ENCODE measurements at regions not wholly inside any gene's neighbourhood (a gene's known extent, or its start where the extent isn't known, plus 50 kb on each side); places are given as distances from the start of the nearest gene placed in this dataset.

GRCh38 chr4:59380841-59381366 is 1819.2 kb upstream of the ADGRL3 start:
- Histone ChIP-seq H3K27me3 (no peaks in the 10 kb centered on the region), H3K4me1 (no peaks in the 10 kb centered on the region), H3K27ac (no peak overlapping the region), H3K4me3 (no peak overlapping the region), H3K36me3 (no peaks in the 10 kb centered on the region), H3K9me3 (no peaks in the 10 kb centered on the region)
- TF ChIP-seq CTCF (IDR thresholded peaks at IDR 0.05), result no peak
- DNase-seq (ENCODE audit: low spot score), result no peak

- TF ChIP-seq CTCF (IDR thresholded peaks at IDR 0.05), result no peak
- H3K36me3 ChIP-seq, result no peaks in the 10 kb centered on the region
- no peaks in the 10 kb centered on the region for H3K27me3 ChIP-seq
- no peak overlapping the region for H3K4me3 ChIP-seq
- H3K4me1 ChIP-seq, result no peaks in the 10 kb centered on the region
- no peak overlapping the region for H3K27ac ChIP-seq
- H3K9me3 ChIP-seq, result no peaks in the 10 kb centered on the region
- no peak for DNase-seq (ENCODE audit: low spot score)
These were observed 1818.5 kb upstream of the ADGRL3 start for GRCh38 chr4:59381591-59381990.

GRCh38 chr4:59387759-59388758 is 1812.1 kb upstream of the ADGRL3 start:
- no peak overlapping the region for H3K4me3 ChIP-seq
- DNase-seq (ENCODE audit: low spot score), result no peak
- TF ChIP-seq CTCF (IDR thresholded peaks at IDR 0.05), result no peak
- H3K27me3 ChIP-seq, result no peaks in the 10 kb centered on the region
- H3K36me3 ChIP-seq, result no peaks in the 10 kb centered on the region
- H3K4me1 ChIP-seq, result no peaks in the 10 kb centered on the region
- peaks cover 0 to 10% of the 10 kb centered on the region in 2 donors for H3K9me3 ChIP-seq
- H3K27ac ChIP-seq, result no peak overlapping the region

- TF ChIP-seq CTCF (IDR thresholded peaks at IDR 0.05), result no peak
- no peaks in the 10 kb centered on the region for H3K36me3 ChIP-seq
These were observed 1806.3 kb upstream of the ADGRL3 start for GRCh38 chr4:59393780-59394179.

GRCh38 chr4:59400334-59400733 is 1799.8 kb upstream of the ADGRL3 start:
- Histone ChIP-seq H3K9me3 (no peaks in the 10 kb centered on the region), H3K36me3 (no peaks in the 10 kb centered on the region), H3K27me3 (no peaks in the 10 kb centered on the region), H3K4me3 (no peak overlapping the region), H3K27ac (no peak overlapping the region), H3K4me1 (no peaks in the 10 kb centered on the region)
- TF ChIP-seq CTCF (IDR thresholded peaks at IDR 0.05), result no peak
- DNase-seq (ENCODE audit: low spot score), result no peak

More at GRCh38 chr4:59393780-59394179, 1806.3 kb upstream of the ADGRL3 start:
- Histone ChIP-seq H3K9me3 (peaks cover 0 to 12% of the 10 kb centered on the region in 2 donors), H3K27me3 (no peaks in the 10 kb centered on the region), H3K4me3 (no peak overlapping the region), H3K4me1 (no peaks in the 10 kb centered on the region), H3K27ac (no peak overlapping the region)
- DNase-seq (ENCODE audit: low spot score), result no peak

All from right atrium auricular region (tissue), 2 donors.